ENCODE measurements at regions not wholly inside any gene's neighbourhood (a gene's known extent, or its start where the extent isn't known, plus 50 kb on each side); places are given as distances from the start of the nearest gene placed in this dataset.
"Not testable (repeated sequence)": the region's sequence is repeated elsewhere in the genome, so short reads cannot be mapped to it uniquely, and the experiment has no call there.

DNA sequence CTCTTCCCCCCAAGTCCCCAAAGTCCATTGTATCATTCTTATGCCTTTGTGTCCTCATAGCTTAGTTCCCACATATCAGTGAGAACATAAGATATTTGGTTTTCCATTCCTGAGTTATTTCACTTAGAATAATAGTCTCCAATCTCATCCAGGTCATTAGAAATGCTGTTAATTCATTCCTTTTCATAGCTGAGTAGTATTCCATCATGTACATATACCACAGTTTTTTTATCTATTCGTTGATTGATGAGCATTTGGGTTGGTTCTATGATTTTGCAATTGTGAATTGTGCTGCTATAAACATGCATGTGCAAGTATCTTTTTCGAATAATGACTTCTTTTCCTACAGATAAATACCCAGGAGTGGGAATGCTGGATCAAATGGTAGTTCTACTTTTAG is 359.6 kb downstream of the ADAMTS20 start:
- H3K9me3 ChIP-seq (ENCODE audit: control insufficient read depth, insufficient read depth, low read length); H3K27ac ChIP-seq (ENCODE audit: low read length); H3K4me3 ChIP-seq (ENCODE audit: low read length); H3K27me3 ChIP-seq (ENCODE audit: control insufficient read depth, insufficient read depth, low read length); DNase-seq (ENCODE audit: low read depth, low spot score); H3K4me1 ChIP-seq (ENCODE audit: control insufficient read depth, insufficient read depth, low read length); H3K36me3 ChIP-seq (ENCODE audit: control insufficient read depth, insufficient read depth, low read length): not testable (repeated sequence)
- WGBS (ENCODE audit: insufficient coverage, insufficient read length), result no CpG with 5 or more reads among the region's 2 CpGs

DNA sequence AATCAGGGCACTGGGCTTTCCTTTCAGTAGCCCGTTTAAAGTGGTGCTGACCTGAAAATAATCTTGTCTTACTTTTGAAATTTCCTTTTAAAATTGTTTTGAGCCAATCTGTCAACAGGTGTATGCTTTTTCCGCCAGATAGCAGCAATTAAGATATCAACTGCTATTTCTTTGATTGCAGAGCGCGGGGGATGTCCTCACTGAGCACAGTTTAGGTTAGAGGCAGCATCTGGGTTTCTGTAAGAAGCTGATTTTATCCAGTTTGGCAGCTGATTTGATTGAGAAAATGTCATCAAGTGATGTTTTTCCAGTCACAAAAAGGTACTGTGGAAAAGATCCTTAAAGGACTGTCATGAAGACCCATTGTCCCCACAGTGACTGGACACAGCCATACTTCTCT is 371.8 kb downstream of the ADAMTS20 start:
- no peak overlapping the region for H3K27ac ChIP-seq (ENCODE audit: low read length)
- no peak overlapping the region for H3K4me3 ChIP-seq (ENCODE audit: low read length)
- H3K27me3 ChIP-seq (ENCODE audit: control insufficient read depth, insufficient read depth, low read length), result no peaks in the 10 kb centered on the region
- H3K9me3 ChIP-seq (ENCODE audit: control insufficient read depth, insufficient read depth, low read length), result no peaks in the 10 kb centered on the region; the same call in 1 of the 2 replicates
- DNase-seq (ENCODE audit: low read depth, low spot score), result no peak
- no peaks in the 10 kb centered on the region for H3K4me1 ChIP-seq (ENCODE audit: control insufficient read depth, insufficient read depth, low read length)
- H3K36me3 ChIP-seq (ENCODE audit: control insufficient read depth, insufficient read depth, low read length), result no peaks in the 10 kb centered on the region
- WGBS (ENCODE audit: insufficient coverage, insufficient read length), result no CpG with 5 or more reads among the region's 4 CpGs

GRCh38 chr12:43179486-43179885 is 372.5 kb downstream of the ADAMTS20 start:
- no peaks in the 10 kb centered on the region for H3K4me1 ChIP-seq (ENCODE audit: control insufficient read depth, insufficient read depth, low read length)
- H3K27me3 ChIP-seq (ENCODE audit: control insufficient read depth, insufficient read depth, low read length), result no peaks in the 10 kb centered on the region
- no peaks in the 10 kb centered on the region for H3K36me3 ChIP-seq (ENCODE audit: control insufficient read depth, insufficient read depth, low read length)
- no CpG with 5 or more reads among the region's 1 CpG for WGBS (ENCODE audit: insufficient coverage, insufficient read length)
- no peak overlapping the region for H3K27ac ChIP-seq (ENCODE audit: low read length)
- H3K4me3 ChIP-seq (ENCODE audit: low read length), result no peak overlapping the region
- H3K9me3 ChIP-seq (ENCODE audit: control insufficient read depth, insufficient read depth, low read length), result no peaks in the 10 kb centered on the region; the same call in 1 of the 2 replicates
- no peak for DNase-seq (ENCODE audit: low read depth, low spot score)

DNA sequence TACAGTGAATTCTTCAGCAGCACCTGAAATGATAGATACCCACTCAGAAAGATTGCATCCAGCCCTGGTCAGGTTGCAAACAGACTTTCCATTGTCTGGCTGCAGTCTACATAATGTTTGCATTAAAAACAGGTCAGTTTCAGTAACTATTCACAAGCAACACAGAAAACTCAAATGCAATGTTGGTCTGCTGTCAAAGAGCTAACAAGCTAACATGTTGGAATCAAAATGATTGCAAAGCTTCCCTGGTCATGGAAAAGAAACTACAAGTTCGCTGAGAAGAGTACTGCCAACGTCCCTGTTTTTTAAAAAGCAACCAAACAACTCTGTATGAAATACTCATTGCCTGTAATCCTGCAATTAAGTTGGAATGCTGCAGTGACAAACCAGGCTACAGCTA is 374.7 kb downstream of the ADAMTS20 start:
- no peak overlapping the region for H3K27ac ChIP-seq (ENCODE audit: low read length)
- WGBS (ENCODE audit: insufficient coverage, insufficient read length), result no CpG with 5 or more reads among the region's 2 CpGs

DNA sequence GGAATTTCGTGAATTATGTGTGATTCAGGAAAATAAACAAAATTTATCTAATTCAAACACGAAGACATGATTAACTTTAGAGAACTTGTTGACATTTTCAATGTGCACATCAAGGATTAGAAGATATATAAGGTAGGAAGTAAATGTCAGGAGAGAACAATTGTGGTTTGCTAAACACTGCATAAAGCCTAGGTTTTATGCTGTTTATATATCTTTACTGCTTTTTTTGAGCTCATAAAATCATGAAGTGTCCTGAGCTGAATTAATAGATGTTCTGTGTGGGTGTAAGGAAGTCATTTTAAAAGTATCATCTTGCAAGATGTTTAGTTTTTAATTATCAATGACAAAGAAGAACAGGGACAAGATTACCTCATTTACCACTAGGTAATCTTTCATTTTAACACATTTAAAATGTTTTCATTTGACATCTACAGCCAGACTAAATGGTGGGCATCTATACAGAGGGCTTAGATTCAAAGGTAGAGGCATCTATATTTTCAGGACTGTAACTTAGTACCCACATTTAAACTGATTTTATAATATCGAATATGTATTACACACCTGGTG is 382.8 kb downstream of the ADAMTS20 start:
- Histone ChIP-seq H3K36me3 (ENCODE audit: control insufficient read depth, insufficient read depth, low read length) (no peaks in the 10 kb centered on the region), H3K27me3 (ENCODE audit: control insufficient read depth, insufficient read depth, low read length) (no peaks in the 10 kb centered on the region), H3K9me3 (ENCODE audit: control insufficient read depth, insufficient read depth, low read length) (no peaks in the 10 kb centered on the region), H3K27ac (ENCODE audit: low read length) (no peak overlapping the region), H3K4me1 (ENCODE audit: control insufficient read depth, insufficient read depth, low read length) (no peaks in the 10 kb centered on the region), H3K4me3 (ENCODE audit: low read length) (no peak overlapping the region)
- 100% methylated on average over 1 of the region's 3 CpGs for WGBS (ENCODE audit: insufficient coverage, insufficient read length)
- no peak for DNase-seq (ENCODE audit: low read depth, low spot score)

More for the DNA sequence above, 374.7 kb downstream of the ADAMTS20 start:
- no peak for DNase-seq (ENCODE audit: low read depth, low spot score)
- H3K9me3 ChIP-seq (ENCODE audit: control insufficient read depth, insufficient read depth, low read length), result no peaks in the 10 kb centered on the region
- no peaks in the 10 kb centered on the region for H3K4me1 ChIP-seq (ENCODE audit: control insufficient read depth, insufficient read depth, low read length)
- no peak overlapping the region for H3K4me3 ChIP-seq (ENCODE audit: low read length)
- H3K27me3 ChIP-seq (ENCODE audit: control insufficient read depth, insufficient read depth, low read length), result no peaks in the 10 kb centered on the region
- no peaks in the 10 kb centered on the region for H3K36me3 ChIP-seq (ENCODE audit: control insufficient read depth, insufficient read depth, low read length)

- no peak for DNase-seq (ENCODE audit: low read depth, low spot score)
- Histone ChIP-seq H3K4me1 (ENCODE audit: control insufficient read depth, insufficient read depth, low read length) (no peaks in the 10 kb centered on the region), H3K36me3 (ENCODE audit: control insufficient read depth, insufficient read depth, low read length) (no peaks in the 10 kb centered on the region), H3K27me3 (ENCODE audit: control insufficient read depth, insufficient read depth, low read length) (no peaks in the 10 kb centered on the region), H3K9me3 (ENCODE audit: control insufficient read depth, insufficient read depth, low read length) (no peaks in the 10 kb centered on the region), H3K4me3 (ENCODE audit: low read length) (no peak overlapping the region), H3K27ac (ENCODE audit: low read length) (no peak overlapping the region)
- no CpG with 5 or more reads among the region's 3 CpGs for WGBS (ENCODE audit: insufficient coverage, insufficient read length)
Measured at GRCh38 chr12:43167691-43168090, 384.3 kb downstream of the ADAMTS20 start.

- H3K36me3 ChIP-seq (ENCODE audit: control insufficient read depth, insufficient read depth, low read length), result no peaks in the 10 kb centered on the region
- no CpG with 5 or more reads among the region's 2 CpGs for WGBS (ENCODE audit: insufficient coverage, insufficient read length)
- no peak for DNase-seq (ENCODE audit: low read depth, low spot score)
- H3K27me3 ChIP-seq (ENCODE audit: control insufficient read depth, insufficient read depth, low read length), result no peaks in the 10 kb centered on the region
- H3K27ac ChIP-seq (ENCODE audit: low read length), result no peak overlapping the region
- no peak overlapping the region for H3K4me3 ChIP-seq (ENCODE audit: low read length)
- no peaks in the 10 kb centered on the region for H3K4me1 ChIP-seq (ENCODE audit: control insufficient read depth, insufficient read depth, low read length)
- no peaks in the 10 kb centered on the region for H3K9me3 ChIP-seq (ENCODE audit: control insufficient read depth, insufficient read depth, low read length)
Measured at GRCh38 chr12:43165351-43165750, 386.7 kb downstream of the ADAMTS20 start.

- H3K27ac ChIP-seq (ENCODE audit: low read length), result no peak overlapping the region
- no peak for DNase-seq (ENCODE audit: low read depth, low spot score)
- H3K4me1 ChIP-seq (ENCODE audit: control insufficient read depth, insufficient read depth, low read length), result no peaks in the 10 kb centered on the region
- no peaks in the 10 kb centered on the region for H3K36me3 ChIP-seq (ENCODE audit: control insufficient read depth, insufficient read depth, low read length)
- H3K9me3 ChIP-seq (ENCODE audit: control insufficient read depth, insufficient read depth, low read length), result no peaks in the 10 kb centered on the region
- H3K27me3 ChIP-seq (ENCODE audit: control insufficient read depth, insufficient read depth, low read length), result no peaks in the 10 kb centered on the region
- no peak overlapping the region for H3K4me3 ChIP-seq (ENCODE audit: low read length)
- WGBS (ENCODE audit: insufficient coverage, insufficient read length), result no CpG with 5 or more reads among the region's 3 CpGs
Measured at GRCh38 chr12:43162138-43162537, 389.9 kb downstream of the ADAMTS20 start.

GRCh38 chr12:43159506-43159905 is 392.5 kb downstream of the ADAMTS20 start:
- Histone ChIP-seq H3K4me3 (ENCODE audit: low read length) (no peak overlapping the region), H3K36me3 (ENCODE audit: control insufficient read depth, insufficient read depth, low read length) (no peaks in the 10 kb centered on the region), H3K4me1 (ENCODE audit: control insufficient read depth, insufficient read depth, low read length) (no peaks in the 10 kb centered on the region), H3K27ac (ENCODE audit: low read length) (no peak overlapping the region), H3K9me3 (ENCODE audit: control insufficient read depth, insufficient read depth, low read length) (no peaks in the 10 kb centered on the region), H3K27me3 (ENCODE audit: control insufficient read depth, insufficient read depth, low read length) (no peaks in the 10 kb centered on the region)
- DNase-seq (ENCODE audit: low read depth, low spot score), result no peak
- no CpG with 5 or more reads among the region's 2 CpGs for WGBS (ENCODE audit: insufficient coverage, insufficient read length)

- Histone ChIP-seq H3K4me3 (ENCODE audit: low read length) (no peak overlapping the region), H3K27me3 (ENCODE audit: control insufficient read depth, insufficient read depth, low read length) (no peaks in the 10 kb centered on the region), H3K27ac (ENCODE audit: low read length) (no peak overlapping the region), H3K36me3 (ENCODE audit: control insufficient read depth, insufficient read depth, low read length) (no peaks in the 10 kb centered on the region), H3K9me3 (ENCODE audit: control insufficient read depth, insufficient read depth, low read length) (no peaks in the 10 kb centered on the region), H3K4me1 (ENCODE audit: control insufficient read depth, insufficient read depth, low read length) (no peaks in the 10 kb centered on the region)
- WGBS (ENCODE audit: insufficient coverage, insufficient read length), result no CpG with 5 or more reads among the region's 1 CpG
- no peak for DNase-seq (ENCODE audit: low read depth, low spot score)
Measured at GRCh38 chr12:43158126-43158525, 393.9 kb downstream of the ADAMTS20 start.

DNA sequence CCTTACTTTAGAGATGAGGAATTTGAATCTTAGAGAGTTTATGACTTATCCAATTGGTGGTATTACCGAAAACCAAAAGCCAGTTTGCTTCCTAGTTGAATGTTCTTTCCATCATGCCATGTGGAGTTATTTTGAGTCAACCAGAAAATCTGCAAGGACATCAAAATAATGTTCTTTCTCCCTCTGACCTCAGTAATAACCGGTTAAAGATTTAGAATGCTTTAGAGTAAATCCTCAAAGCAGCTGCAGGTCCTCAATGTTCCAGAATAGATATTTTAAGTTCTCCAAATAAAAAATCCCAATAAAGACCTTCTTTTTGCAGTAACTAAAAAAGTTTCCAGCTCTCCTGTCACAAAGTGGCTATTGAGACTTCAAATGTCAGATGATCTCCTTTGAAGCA is 396.6 kb downstream of the ADAMTS20 start:
- Histone ChIP-seq H3K9me3 (ENCODE audit: control insufficient read depth, insufficient read depth, low read length) (no peaks in the 10 kb centered on the region), H3K4me1 (ENCODE audit: control insufficient read depth, insufficient read depth, low read length) (no peaks in the 10 kb centered on the region), H3K27me3 (ENCODE audit: control insufficient read depth, insufficient read depth, low read length) (no peaks in the 10 kb centered on the region), H3K36me3 (ENCODE audit: control insufficient read depth, insufficient read depth, low read length) (no peaks in the 10 kb centered on the region), H3K27ac (ENCODE audit: low read length) (no peak overlapping the region), H3K4me3 (ENCODE audit: low read length) (no peak overlapping the region)
- no CpG with 5 or more reads among the region's 2 CpGs for WGBS (ENCODE audit: insufficient coverage, insufficient read length)
- DNase-seq (ENCODE audit: low read depth, low spot score), result no peak
